ENCODE measurements at regions not wholly inside any gene's neighbourhood (a gene's known extent, or its start where the extent isn't known, plus 50 kb on each side); places are given as distances from the start of the nearest gene placed in this dataset.
"Not testable (repeated sequence)": the region's sequence is repeated elsewhere in the genome, so short reads cannot be mapped to it uniquely, and the experiment has no call there.

- TF ChIP-seq, protein P1, sequence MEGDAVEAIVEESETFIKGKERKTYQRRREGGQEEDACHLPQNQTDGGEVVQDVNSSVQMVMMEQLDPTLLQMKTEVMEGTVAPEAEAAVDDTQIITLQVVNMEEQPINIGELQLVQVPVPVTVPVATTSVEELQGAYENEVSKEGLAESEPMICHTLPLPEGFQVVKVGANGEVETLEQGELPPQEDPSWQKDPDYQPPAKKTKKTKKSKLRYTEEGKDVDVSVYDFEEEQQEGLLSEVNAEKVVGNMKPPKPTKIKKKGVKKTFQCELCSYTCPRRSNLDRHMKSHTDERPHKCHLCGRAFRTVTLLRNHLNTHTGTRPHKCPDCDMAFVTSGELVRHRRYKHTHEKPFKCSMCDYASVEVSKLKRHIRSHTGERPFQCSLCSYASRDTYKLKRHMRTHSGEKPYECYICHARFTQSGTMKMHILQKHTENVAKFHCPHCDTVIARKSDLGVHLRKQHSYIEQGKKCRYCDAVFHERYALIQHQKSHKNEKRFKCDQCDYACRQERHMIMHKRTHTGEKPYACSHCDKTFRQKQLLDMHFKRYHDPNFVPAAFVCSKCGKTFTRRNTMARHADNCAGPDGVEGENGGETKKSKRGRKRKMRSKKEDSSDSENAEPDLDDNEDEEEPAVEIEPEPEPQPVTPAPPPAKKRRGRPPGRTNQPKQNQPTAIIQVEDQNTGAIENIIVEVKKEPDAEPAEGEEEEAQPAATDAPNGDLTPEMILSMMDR (optimal IDR thresholded peaks at IDR 0.05 in 1 of 3, IDR thresholded peaks at IDR 0.05 in 1 of 3, conservative IDR thresholded peaks at IDR 0.05 in 1 of 3; ENCODE audit: extremely low read depth in 1 of 3, insufficient read depth in 2 of 3, low read length in 3 of 3), result not testable (repeated sequence)
- not testable (repeated sequence) for TF ChIP-seq EZH2 (IDR thresholded peaks at IDR 0.05; ENCODE audit: low read length)
These were observed 293.8 kb downstream of the RDH14 start for GRCh38 chr2:18266699-18267098.

All from keratinocyte (primary cell).